Fibroblast of mammary gland (primary cell): ENCODE measurements at regions not wholly inside any gene's neighbourhood (a gene's known extent, or its start where the extent isn't known, plus 50 kb on each side); places are given as distances from the start of the nearest gene placed in this dataset.

ENCODE experiments used
- DNase-seq: peaks from one replicate; pipeline ENCODE4 v3.0.0-alpha.2; 2010; ENCODE audit warnings: low read depth
- H3K4me3 ChIP-seq: 2 replicates; pipeline ENCODE4 v1.5.1; 2011; ENCODE audit warnings: low read depth, mild to moderate bottlenecking, low read length, moderate library complexity; ENCODE audit not compliant: control insufficient read depth
- TF ChIP-seq, protein P1 (sequence below): conservative IDR thresholded peaks from 2 replicates; pipeline ENCODE4 v1.5.1; 2011; ENCODE audit warnings: low read depth, low read length, inconsistent platforms; ENCODE audit not compliant: control insufficient read depth, insufficient read depth

DNA sequence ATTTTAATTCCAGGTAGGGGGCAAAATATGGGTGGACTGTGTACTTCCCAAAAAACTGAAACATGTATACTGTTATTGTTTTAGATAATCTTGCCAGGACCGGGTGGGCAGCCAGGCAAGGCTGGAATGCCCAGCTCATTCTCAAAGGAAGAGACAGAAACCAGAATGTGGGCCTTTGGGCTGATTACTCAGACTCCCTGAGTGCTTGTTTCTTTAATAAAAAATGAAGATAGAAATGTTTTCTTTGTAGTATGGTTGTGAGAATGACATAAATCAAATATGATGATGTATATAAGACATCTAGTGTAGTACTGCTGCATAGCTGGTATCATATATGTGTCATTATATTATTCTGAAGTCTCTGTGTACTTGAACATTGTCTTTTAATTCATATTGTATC is 231.6 kb upstream of the NT5C1B start:
- H3K4me3 ChIP-seq, result no peak overlapping the region
- TF ChIP-seq, protein P1, sequence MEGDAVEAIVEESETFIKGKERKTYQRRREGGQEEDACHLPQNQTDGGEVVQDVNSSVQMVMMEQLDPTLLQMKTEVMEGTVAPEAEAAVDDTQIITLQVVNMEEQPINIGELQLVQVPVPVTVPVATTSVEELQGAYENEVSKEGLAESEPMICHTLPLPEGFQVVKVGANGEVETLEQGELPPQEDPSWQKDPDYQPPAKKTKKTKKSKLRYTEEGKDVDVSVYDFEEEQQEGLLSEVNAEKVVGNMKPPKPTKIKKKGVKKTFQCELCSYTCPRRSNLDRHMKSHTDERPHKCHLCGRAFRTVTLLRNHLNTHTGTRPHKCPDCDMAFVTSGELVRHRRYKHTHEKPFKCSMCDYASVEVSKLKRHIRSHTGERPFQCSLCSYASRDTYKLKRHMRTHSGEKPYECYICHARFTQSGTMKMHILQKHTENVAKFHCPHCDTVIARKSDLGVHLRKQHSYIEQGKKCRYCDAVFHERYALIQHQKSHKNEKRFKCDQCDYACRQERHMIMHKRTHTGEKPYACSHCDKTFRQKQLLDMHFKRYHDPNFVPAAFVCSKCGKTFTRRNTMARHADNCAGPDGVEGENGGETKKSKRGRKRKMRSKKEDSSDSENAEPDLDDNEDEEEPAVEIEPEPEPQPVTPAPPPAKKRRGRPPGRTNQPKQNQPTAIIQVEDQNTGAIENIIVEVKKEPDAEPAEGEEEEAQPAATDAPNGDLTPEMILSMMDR, result no peak
- DNase-seq, result no peak

DNA sequence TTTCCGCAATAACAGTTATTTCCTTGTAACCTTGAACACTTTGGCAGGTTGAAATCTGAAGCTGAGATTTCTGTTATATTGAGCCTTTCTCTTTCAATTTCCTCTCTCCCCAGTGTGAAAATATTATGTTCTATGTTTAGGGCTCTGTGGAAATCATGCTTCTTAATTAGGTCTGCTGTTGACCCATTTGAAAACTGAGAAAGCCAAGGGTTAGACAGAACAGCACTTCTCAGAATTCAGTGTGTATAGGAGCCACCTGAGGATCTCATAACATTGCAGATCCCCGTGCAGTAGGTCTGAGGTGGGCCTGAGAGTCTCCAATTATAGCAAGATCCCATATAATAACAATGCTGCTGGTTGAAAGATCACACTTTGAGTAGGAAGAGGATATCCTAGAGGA is 230.2 kb upstream of the NT5C1B start:
- no peak for DNase-seq
- no peak overlapping the region for H3K4me3 ChIP-seq
- TF ChIP-seq, protein P1, result no peak

DNA sequence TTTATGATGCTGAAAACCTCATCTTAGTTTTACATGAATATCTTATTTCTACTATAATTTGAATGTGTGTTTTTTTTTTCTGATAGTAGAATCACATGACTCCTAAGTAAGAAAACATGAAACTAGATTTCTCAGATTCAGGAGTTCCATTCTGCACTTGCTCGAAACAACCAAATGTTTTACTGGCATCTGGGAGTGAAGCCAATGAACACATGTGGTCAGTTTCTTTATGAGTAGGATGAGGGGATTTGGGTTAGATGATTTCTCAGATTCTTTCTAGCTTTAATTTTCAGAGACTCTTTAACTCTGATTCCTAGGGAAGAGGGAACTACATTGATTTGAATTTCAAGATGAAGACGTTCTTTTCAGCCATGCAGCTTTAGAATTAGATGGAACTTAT is 225.0 kb upstream of the NT5C1B start:
- TF ChIP-seq, protein P1, result no peak
- peak; percentile 74 for DNase-seq
- no peak overlapping the region for H3K4me3 ChIP-seq

DNA sequence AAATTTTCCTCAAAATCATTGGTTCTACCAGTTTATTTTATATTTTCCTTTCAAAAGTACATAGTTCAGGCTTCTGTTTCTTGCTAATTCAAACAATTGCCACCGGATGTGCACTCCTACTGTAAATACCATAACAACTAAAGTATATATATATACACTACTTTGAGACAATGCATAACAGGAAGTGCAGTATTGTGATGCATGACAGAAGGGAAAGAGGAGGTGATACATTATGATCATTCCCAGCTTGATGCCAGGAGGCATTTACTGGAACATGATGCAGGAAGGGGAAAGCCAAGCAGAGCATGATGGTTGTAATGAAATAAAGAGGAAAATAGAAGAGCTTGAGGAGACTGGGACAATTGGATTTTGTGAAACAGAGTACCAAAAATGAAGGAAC is 215.2 kb upstream of the NT5C1B start:
- no peak for DNase-seq
- TF ChIP-seq, protein P1, result no peak
- no peak overlapping the region for H3K4me3 ChIP-seq

DNA sequence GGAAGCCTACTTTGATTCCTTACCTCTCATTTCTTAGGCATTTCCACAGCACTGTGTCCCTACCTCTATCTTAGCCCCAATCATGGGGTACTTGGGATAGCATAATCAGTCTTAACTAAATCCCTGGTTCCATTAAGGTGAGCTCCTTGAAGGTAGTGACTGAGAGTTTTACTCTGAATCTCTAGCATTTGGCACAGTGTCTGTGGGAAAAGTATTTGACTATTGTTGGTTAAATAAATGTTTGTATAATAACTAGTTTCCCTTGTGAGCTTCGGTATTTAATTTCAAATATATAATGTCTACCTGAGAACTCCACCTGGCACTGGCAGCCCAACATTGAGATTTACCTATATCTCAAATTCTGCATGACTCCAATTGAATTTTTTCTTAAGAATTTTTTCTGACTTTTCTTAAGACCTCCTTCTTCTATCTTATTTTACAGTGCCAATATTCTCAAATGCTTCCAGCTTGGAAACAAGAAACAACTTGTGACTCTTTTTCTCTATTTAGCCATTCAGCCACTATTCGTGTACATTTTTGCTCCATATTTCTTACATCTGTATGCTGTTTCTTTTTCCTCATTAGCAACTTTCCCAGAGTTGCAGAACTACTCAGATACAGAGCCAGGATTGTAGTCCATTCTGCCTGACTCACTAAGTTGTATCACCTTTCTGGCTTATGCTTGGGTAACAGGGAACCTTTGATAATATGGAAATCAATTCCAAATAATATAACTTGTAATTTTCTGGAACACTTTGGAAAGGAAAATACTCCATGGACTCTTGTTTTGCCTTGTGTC is 214.0 kb upstream of the NT5C1B start:
- H3K4me3 ChIP-seq, result no peak overlapping the region
- DNase-seq, result no peak
- TF ChIP-seq, protein P1, result no peak

DNA sequence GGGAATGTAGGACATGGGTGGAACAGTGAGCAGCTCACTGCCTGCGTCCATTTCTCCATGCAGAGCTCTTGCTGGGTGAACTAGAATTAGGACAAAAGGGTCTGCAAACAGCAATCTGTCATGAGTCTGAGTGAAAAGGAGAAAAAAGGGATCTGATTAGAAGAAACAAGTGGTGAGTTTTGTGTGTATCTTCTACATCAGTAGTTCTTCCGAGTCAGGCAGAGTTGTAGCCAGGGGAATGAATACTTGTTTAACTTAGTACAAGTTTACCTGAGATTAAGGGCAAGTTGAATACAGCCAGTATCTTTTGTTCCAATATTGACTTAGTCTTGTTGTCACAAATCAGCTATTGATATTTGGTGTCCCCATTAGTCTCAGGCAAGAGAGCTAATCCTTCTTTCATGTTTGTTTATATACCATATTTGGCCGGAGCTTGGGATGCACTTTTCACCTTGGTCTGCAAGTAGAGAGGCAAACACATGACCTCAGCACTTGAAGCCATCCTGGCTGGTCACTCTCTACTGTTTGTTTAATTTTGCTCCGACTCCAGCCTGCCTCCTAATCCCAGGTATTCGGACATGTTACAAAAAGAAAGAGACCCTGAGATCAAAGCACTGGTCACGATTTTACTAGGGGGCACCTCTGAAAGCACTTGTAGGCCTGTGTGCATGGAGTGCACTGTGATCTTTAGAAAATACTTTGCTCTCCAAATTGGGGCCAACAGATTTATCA is 211.0 kb upstream of the NT5C1B start:
- no peak for DNase-seq
- TF ChIP-seq, protein P1, result no peak
- H3K4me3 ChIP-seq, result no peak overlapping the region

DNA sequence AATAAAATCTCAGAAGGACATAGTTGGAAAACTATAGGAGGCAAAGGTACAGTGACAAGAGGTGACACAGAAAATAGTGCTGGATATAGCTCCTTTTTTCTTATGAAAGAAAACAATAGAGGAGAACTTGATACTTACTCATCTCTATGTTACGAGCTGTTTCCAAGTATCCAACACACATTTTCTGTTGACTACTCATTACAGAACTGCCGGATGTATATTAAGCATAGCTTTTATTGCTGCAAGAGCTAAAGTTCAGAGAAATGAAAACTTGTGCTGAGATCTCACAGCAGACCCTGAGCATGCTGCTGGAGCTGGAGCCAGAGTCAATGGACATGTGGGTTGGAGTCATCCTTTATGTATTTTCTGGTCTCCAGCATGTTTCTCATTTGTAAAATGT is 210.0 kb upstream of the NT5C1B start:
- no peak for DNase-seq
- TF ChIP-seq, protein P1, result no peak
- no peak overlapping the region for H3K4me3 ChIP-seq
